ENCODE measurements at regions not wholly inside any gene's neighbourhood (a gene's known extent, or its start where the extent isn't known, plus 50 kb on each side); places are given as distances from the start of the nearest gene placed in this dataset.

GRCh38 chr15:39514933-39515332, 65.9 kb upstream of the THBS1 start:
- POLR2A ChIA-PET (ENCODE audit: partially characterized antibody): no interaction called here
- H3K4me2 ChIP-seq (ENCODE audit: insufficient read depth in 1 of 2, low read depth in 2 of 2, low read length in 2 of 2): no peak overlapping the region
- H4K91ac ChIP-seq (replicated peaks; ENCODE audit: insufficient read length, low read length): no peak overlapping the region
- H2AFZ ChIP-seq (ENCODE audit: low read length): no peak overlapping the region
- FAIRE-seq: no peak
- no peak overlapping the region for H3K14ac ChIP-seq (ENCODE audit: insufficient read length)
- TF ChIP-seq PHF8 (conservative IDR thresholded peaks at IDR 0.05; ENCODE audit: low read depth, low read length) (no peak), ASH2L (IDR thresholded peaks at IDR 0.05; ENCODE audit: low read length) (no peak), BACH1 (IDR thresholded peaks at IDR 0.05; ENCODE audit: low read length) (no peak), RFX5 (IDR thresholded peaks at IDR 0.05; ENCODE audit: borderline replicate concordance, low read depth, low read length) (no peak), NANOG (IDR thresholded peaks at IDR 0.05; ENCODE audit: insufficient read depth, low read depth, low read length, poor library complexity, severe bottlenecking) (no peak), POLR2AphosphoS5 (IDR thresholded peaks at IDR 0.05; ENCODE audit: low read depth, low read length) (no peak), CHD1 (IDR thresholded peaks at IDR 0.05; ENCODE audit: low read depth, low read length) (no peak), SP4 (IDR thresholded peaks at IDR 0.05; ENCODE audit: low read length) (no peak), CHD2 (IDR thresholded peaks at IDR 0.05; ENCODE audit: low read length) (no peak), CBX8 (IDR thresholded peaks at IDR 0.05; ENCODE audit: borderline replicate concordance, low read depth, low read length) (no peak), SP1 (IDR thresholded peaks at IDR 0.05; ENCODE audit: low read depth, low read length) (no peak), SRF (IDR thresholded peaks at IDR 0.05; ENCODE audit: low read depth, low read length) (no peak)
- no peak overlapping the region for H4K5ac ChIP-seq (ENCODE audit: insufficient read length, low read depth, low read length)
- H3K36me3 ChIP-seq (ENCODE audit: control insufficient read depth in 2 of 4, insufficient read depth in 4 of 4, low read length in 3 of 4): no peaks in the 10 kb centered on the region
- H2BK15ac ChIP-seq (ENCODE audit: low read length): no peak overlapping the region
- CTCF ChIA-PET (ENCODE audit: partially characterized antibody): no interaction called here
- H3K27me3 ChIP-seq (replicated peaks in 1 of 4; ENCODE audit: control insufficient read depth in 3 of 4, extremely low read depth in 1 of 4, insufficient read depth in 3 of 4, low read length in 3 of 4): no peaks in the 10 kb centered on the region
- H4K20me1 ChIP-seq (replicated peaks in 1 of 2; ENCODE audit: control insufficient read depth in 1 of 2, insufficient read depth in 2 of 2, low read length in 2 of 2): no peaks in the 10 kb centered on the region
- WGBS, 2 experiments (ENCODE audit: extremely low coverage in 1 of 2, insufficient coverage in 1 of 2, insufficient read length in 1 of 2, insufficient replicate concordance in 2 of 2, low coverage in 1 of 2, low lambda C conversion rate in 2 of 2, missing lambda C conversion rate in 1 of 2): 91% methylated on average over 2 of the region's 2 CpGs; no CpG with 5 or more reads in 1 of the 2 experiments
- H3K9ac ChIP-seq (replicated peaks in 1 of 4; ENCODE audit: extremely low read depth in 1 of 4, low read depth in 3 of 4, low read length in 3 of 4): no peak overlapping the region
- no peaks in the 10 kb centered on the region for H3K79me1 ChIP-seq (ENCODE audit: low read depth, low read length)
- H3K18ac ChIP-seq (ENCODE audit: extremely low read depth, low read length): no peak overlapping the region
- no peaks in the 10 kb centered on the region for H3K4me1 ChIP-seq (replicated peaks in 1 of 4; ENCODE audit: control insufficient read depth in 3 of 4, insufficient read depth in 4 of 4, low read length in 3 of 4)
- no peak overlapping the region for H2BK120ac ChIP-seq (replicated peaks; ENCODE audit: low read depth, low read length)
- no peak overlapping the region for H3K4ac ChIP-seq (replicated peaks; ENCODE audit: insufficient read length, low read depth, low read length)
- H2BK12ac ChIP-seq (ENCODE audit: low read depth, low read length): no peak overlapping the region
- no peak overlapping the region for H3K23ac ChIP-seq (ENCODE audit: insufficient read length)
- H3K27ac ChIP-seq (ENCODE audit: low read depth, low read length): no peak overlapping the region
- H2AK5ac ChIP-seq (ENCODE audit: low read depth, low read length): no peak overlapping the region
- no peak overlapping the region for H2BK5ac ChIP-seq (ENCODE audit: low read depth, low read length)
- H4K8ac ChIP-seq (ENCODE audit: extremely low read depth, insufficient read depth, low read length): no peak overlapping the region
- H3K23me2 ChIP-seq (ENCODE audit: low read depth, low read length): no peaks in the 10 kb centered on the region
- no peak overlapping the region for H2BK20ac ChIP-seq (ENCODE audit: low read length)
- no peak overlapping the region for H3K56ac ChIP-seq (replicated peaks; ENCODE audit: insufficient read length, low read depth, low read length)
- no peaks in the 10 kb centered on the region for H3K9me3 ChIP-seq (ENCODE audit: insufficient read depth in 2 of 2, low read depth in 1 of 2, low read length in 1 of 2)
- DNase-seq (ENCODE audit: low read depth in 1 of 2, low spot score in 2 of 2): no peak
- H3K79me2 ChIP-seq (ENCODE audit: control insufficient read depth in 1 of 2, insufficient read depth in 2 of 2, low read length in 2 of 2): no peaks in the 10 kb centered on the region
- no peak overlapping the region for H3K4me3 ChIP-seq (ENCODE audit: extremely low read depth in 1 of 4, insufficient read depth in 2 of 4, low read depth in 3 of 4, low read length in 4 of 4)
